ENCODE measurements at regions not wholly inside any gene's neighbourhood (a gene's known extent, or its start where the extent isn't known, plus 50 kb on each side); places are given as distances from the start of the nearest gene placed in this dataset.

DNA sequence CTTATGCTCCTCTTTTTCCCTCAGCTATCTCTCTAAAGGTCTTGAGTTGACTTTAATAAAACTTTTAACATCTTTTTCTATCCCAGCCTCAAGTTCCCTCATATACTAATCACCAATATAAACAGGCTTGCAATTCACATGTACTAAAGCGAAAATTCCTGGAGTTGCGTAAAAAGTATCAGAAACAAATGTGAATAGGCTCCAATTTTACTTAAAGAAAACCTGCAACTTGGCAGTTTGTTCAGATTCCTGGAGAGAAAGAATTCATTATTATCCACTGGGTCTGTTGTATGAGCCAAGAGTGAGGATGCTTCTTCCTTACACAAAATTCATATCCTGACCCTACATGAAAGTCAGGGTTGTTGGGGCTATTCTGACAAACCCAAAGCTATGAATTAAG, 384.2 kb downstream of the DTWD2 start:
- Histone ChIP-seq H3K4me2 (ENCODE audit: low read length) (no peak overlapping the region), H3K27me3 (ENCODE audit: insufficient read depth, low read depth, low read length) (no peaks in the 10 kb centered on the region), H3K9ac (ENCODE audit: low read length) (no peak overlapping the region), H4K20me1 (ENCODE audit: insufficient read depth) (no peaks in the 10 kb centered on the region), H3K9me3 (ENCODE audit: low read length) (no peaks in the 10 kb centered on the region), H3K27ac (ENCODE audit: low read length) (no peak overlapping the region), H3K36me3 (ENCODE audit: insufficient read depth, low read length) (no peaks in the 10 kb centered on the region), H3F3A (ENCODE audit: insufficient read depth, low read length, poor library complexity, severe bottlenecking) (no peaks in the 10 kb centered on the region), H3K79me2 (replicated peaks; ENCODE audit: insufficient read depth, low read length) (no peaks in the 10 kb centered on the region), H3K9me2 (ENCODE audit: insufficient read depth, low read length) (no peaks in the 10 kb centered on the region), H2AFZ (ENCODE audit: low read depth, low read length) (no peak overlapping the region), H3K4me3 (ENCODE audit: low read length) (no peak overlapping the region)
- TF ChIP-seq EP300 (conservative IDR thresholded peaks at IDR 0.05; ENCODE audit: poor library complexity, severe bottlenecking): no peak
- no peak for TF ChIP-seq MXI1 (conservative IDR thresholded peaks at IDR 0.05; ENCODE audit: poor library complexity, severe bottlenecking)
- no peak for TF ChIP-seq REST (IDR thresholded peaks at IDR 0.05; ENCODE audit: borderline replicate concordance)
- no peak for TF ChIP-seq RAD21 (conservative IDR thresholded peaks at IDR 0.05)
- no peak for TF ChIP-seq TAF1 (IDR thresholded peaks at IDR 0.05; ENCODE audit: low read depth)
- TF ChIP-seq CTCF (IDR thresholded peaks at IDR 0.05; ENCODE audit: poor library complexity, severe bottlenecking): no peak
- TF ChIP-seq POLR2AphosphoS5 (IDR thresholded peaks at IDR 0.05): no peak

GRCh38 chr5:118603278-118603677, 385.1 kb downstream of the DTWD2 start:
- no peaks in the 10 kb centered on the region for H3K79me2 ChIP-seq (replicated peaks; ENCODE audit: insufficient read depth, low read length)
- no peak overlapping the region for H2AFZ ChIP-seq (ENCODE audit: low read depth, low read length)
- H3K4me2 ChIP-seq (ENCODE audit: low read length): no peak overlapping the region

More at GRCh38 chr5:118603278-118603677, 385.1 kb downstream of the DTWD2 start:
- Histone ChIP-seq H3K4me3 (ENCODE audit: low read length) (no peak overlapping the region), H3F3A (ENCODE audit: insufficient read depth, low read length, poor library complexity, severe bottlenecking) (no peaks in the 10 kb centered on the region), H3K9ac (ENCODE audit: low read length) (no peak overlapping the region), H4K20me1 (ENCODE audit: insufficient read depth) (no peaks in the 10 kb centered on the region), H3K27me3 (ENCODE audit: insufficient read depth, low read depth, low read length) (no peaks in the 10 kb centered on the region), H3K9me3 (ENCODE audit: low read length) (no peaks in the 10 kb centered on the region), H3K36me3 (ENCODE audit: insufficient read depth, low read length) (no peaks in the 10 kb centered on the region), H3K9me2 (ENCODE audit: insufficient read depth, low read length) (no peaks in the 10 kb centered on the region), H3K27ac (ENCODE audit: low read length) (no peak overlapping the region)
- TF ChIP-seq EP300 (conservative IDR thresholded peaks at IDR 0.05; ENCODE audit: poor library complexity, severe bottlenecking) (no peak), RAD21 (conservative IDR thresholded peaks at IDR 0.05) (no peak), CTCF (IDR thresholded peaks at IDR 0.05; ENCODE audit: poor library complexity, severe bottlenecking) (no peak), SMC3 (conservative IDR thresholded peaks at IDR 0.05; ENCODE audit: poor library complexity) (no peak), MXI1 (conservative IDR thresholded peaks at IDR 0.05; ENCODE audit: poor library complexity, severe bottlenecking) (no peak), EZH2 (IDR thresholded peaks at IDR 0.05; ENCODE audit: borderline replicate concordance, insufficient read depth, low read length, poor library complexity, severe bottlenecking) (no peak)
